ENCODE measurements at regions not wholly inside any gene's neighbourhood (a gene's known extent, or its start where the extent isn't known, plus 50 kb on each side); places are given as distances from the start of the nearest gene placed in this dataset.

DNA sequence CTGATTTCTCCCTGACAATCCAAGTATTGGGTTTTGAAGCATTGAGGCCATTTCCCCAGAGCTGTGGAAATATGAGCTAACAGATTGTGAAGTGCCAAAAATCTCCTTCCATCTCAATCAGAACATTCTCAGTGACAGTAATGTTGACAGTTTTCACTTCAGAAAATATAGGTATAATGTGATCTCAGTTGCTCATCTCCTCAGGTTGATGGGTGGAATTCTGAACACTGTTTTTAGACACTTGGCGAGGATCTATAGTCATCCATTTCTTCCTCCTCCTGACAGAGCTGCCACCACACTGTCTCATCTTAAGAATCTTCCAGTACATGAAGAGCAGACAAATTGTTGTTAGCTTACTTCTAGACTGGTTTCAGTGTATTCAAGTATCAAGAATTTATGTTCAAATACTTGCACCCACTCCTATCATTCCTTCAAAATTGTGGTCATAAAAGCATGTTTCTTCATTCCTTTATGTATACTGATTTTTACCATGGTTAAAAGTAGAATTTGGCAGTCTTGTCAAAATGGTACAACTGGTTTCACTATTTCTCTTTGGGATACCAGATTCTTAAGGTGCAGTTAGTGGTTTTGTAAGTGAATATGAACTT lies 199.7 kb upstream of the TLE4 start:
- Histone ChIP-seq H3K36me3 (ENCODE audit: control insufficient read depth, insufficient read depth, low read length) (no peaks in the 10 kb centered on the region), H3K27me3 (ENCODE audit: control insufficient read depth, insufficient read depth, low read length) (no peaks in the 10 kb centered on the region), H3K4me3 (ENCODE audit: low read depth, low read length) (no peak overlapping the region)
- ChIA-PET CTCF (no interaction called here), POLR2A (no interaction called here)
- TF ChIP-seq, protein P1, sequence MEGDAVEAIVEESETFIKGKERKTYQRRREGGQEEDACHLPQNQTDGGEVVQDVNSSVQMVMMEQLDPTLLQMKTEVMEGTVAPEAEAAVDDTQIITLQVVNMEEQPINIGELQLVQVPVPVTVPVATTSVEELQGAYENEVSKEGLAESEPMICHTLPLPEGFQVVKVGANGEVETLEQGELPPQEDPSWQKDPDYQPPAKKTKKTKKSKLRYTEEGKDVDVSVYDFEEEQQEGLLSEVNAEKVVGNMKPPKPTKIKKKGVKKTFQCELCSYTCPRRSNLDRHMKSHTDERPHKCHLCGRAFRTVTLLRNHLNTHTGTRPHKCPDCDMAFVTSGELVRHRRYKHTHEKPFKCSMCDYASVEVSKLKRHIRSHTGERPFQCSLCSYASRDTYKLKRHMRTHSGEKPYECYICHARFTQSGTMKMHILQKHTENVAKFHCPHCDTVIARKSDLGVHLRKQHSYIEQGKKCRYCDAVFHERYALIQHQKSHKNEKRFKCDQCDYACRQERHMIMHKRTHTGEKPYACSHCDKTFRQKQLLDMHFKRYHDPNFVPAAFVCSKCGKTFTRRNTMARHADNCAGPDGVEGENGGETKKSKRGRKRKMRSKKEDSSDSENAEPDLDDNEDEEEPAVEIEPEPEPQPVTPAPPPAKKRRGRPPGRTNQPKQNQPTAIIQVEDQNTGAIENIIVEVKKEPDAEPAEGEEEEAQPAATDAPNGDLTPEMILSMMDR (IDR thresholded peaks at IDR 0.05; ENCODE audit: insufficient read depth, low read depth, low read length), result no peak
- no peak for DNase-seq (ENCODE audit: low read depth)

DNA sequence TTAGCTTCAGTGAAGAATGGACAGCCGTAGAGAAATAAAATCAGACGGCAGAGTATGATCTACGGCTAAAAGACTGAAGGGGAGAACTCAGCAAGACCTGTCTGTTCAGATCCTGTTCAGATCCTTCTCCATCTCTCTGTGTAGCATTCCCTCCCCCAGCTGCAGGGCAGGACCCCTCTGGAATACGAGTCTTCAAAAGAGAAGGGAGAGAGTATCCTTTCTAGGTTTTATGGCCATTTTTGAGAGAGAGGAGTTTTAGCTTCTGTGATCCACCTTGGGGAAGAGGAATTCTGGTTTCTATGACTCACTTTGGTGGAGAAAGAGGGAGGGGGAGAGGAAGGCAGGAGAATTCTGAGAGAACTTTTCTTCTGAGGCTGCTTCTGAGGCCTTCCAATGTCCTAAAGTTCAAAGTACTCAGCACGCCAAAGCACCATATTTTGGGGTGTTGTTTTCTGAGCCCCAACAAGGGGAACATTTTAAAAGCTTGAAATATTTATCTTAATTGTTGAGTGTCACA lies 194.4 kb upstream of the TLE4 start:
- ChIA-PET POLR2A (no interaction called here), CTCF (no interaction called here)
- TF ChIP-seq, protein P1 (IDR thresholded peaks at IDR 0.05; ENCODE audit: insufficient read depth, low read depth, low read length), result no peak
- H3K27me3 ChIP-seq (ENCODE audit: control insufficient read depth, insufficient read depth, low read length), result no peaks in the 10 kb centered on the region
- no peaks in the 10 kb centered on the region for H3K36me3 ChIP-seq (ENCODE audit: control insufficient read depth, insufficient read depth, low read length)
- no peak overlapping the region for H3K4me3 ChIP-seq (ENCODE audit: low read depth, low read length)
- DNase-seq (ENCODE audit: low read depth), result no peak

- no peak for DNase-seq (ENCODE audit: low read depth)
- Histone ChIP-seq H3K36me3 (ENCODE audit: control insufficient read depth, insufficient read depth, low read length) (no peaks in the 10 kb centered on the region), H3K27me3 (ENCODE audit: control insufficient read depth, insufficient read depth, low read length) (no peaks in the 10 kb centered on the region), H3K4me3 (ENCODE audit: low read depth, low read length) (no peak overlapping the region)
- ChIA-PET POLR2A (no interaction called here), CTCF (no interaction called here)
- TF ChIP-seq, protein P1 (IDR thresholded peaks at IDR 0.05; ENCODE audit: insufficient read depth, low read depth, low read length), result no peak
Measured at GRCh38 chr9:79378107-79378506, 193.7 kb upstream of the TLE4 start.

GRCh38 chr9:79382044-79382443 lies 189.7 kb upstream of the TLE4 start:
- TF ChIP-seq, protein P1 (IDR thresholded peaks at IDR 0.05; ENCODE audit: insufficient read depth, low read depth, low read length), result no peak
- CTCF ChIA-PET, result no interaction called here
- POLR2A ChIA-PET, result no interaction called here
- Histone ChIP-seq H3K36me3 (ENCODE audit: control insufficient read depth, insufficient read depth, low read length) (no peaks in the 10 kb centered on the region), H3K4me3 (ENCODE audit: low read depth, low read length) (no peak overlapping the region), H3K27me3 (ENCODE audit: control insufficient read depth, insufficient read depth, low read length) (no peaks in the 10 kb centered on the region)
- DNase-seq (ENCODE audit: low read depth), result no peak

DNA sequence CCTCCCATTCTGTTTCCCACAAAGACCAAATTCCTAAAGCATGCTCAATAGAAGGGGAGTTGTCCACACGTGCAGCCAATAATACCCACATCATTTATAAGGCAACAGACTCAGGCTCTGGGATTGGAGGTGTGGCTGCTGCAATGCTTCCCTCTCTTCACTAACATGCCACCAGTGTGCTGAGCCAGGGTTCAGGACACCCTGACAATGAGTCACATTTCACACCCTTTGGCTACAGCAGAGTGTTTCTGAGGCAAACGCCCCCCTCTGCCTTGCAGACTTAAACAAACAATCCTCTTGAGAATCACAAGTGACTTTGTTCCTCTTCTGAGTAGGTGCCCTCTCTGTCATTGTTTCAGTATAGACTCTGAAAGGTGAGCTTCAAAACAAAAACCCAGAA lies 189.3 kb upstream of the TLE4 start:
- Histone ChIP-seq H3K36me3 (ENCODE audit: control insufficient read depth, insufficient read depth, low read length) (no peaks in the 10 kb centered on the region), H3K27me3 (ENCODE audit: control insufficient read depth, insufficient read depth, low read length) (no peaks in the 10 kb centered on the region), H3K4me3 (ENCODE audit: low read depth, low read length) (no peak overlapping the region)
- CTCF ChIA-PET, result no interaction called here
- TF ChIP-seq, protein P1 (IDR thresholded peaks at IDR 0.05; ENCODE audit: insufficient read depth, low read depth, low read length), result no peak
- no peak for DNase-seq (ENCODE audit: low read depth)
- POLR2A ChIA-PET, result interaction anchor here (0.8 kb wide), 1 partner anchor 829 kb away, joined by 4 read pairs; no protein-coding TSS in a partner anchor

All from BJ (cell line).